ENCODE measurements at regions not wholly inside any gene's neighbourhood (a gene's known extent, or its start where the extent isn't known, plus 50 kb on each side); places are given as distances from the start of the nearest gene placed in this dataset.
"Not testable (repeated sequence)": the region's sequence is repeated elsewhere in the genome, so short reads cannot be mapped to it uniquely, and the experiment has no call there.

DNA sequence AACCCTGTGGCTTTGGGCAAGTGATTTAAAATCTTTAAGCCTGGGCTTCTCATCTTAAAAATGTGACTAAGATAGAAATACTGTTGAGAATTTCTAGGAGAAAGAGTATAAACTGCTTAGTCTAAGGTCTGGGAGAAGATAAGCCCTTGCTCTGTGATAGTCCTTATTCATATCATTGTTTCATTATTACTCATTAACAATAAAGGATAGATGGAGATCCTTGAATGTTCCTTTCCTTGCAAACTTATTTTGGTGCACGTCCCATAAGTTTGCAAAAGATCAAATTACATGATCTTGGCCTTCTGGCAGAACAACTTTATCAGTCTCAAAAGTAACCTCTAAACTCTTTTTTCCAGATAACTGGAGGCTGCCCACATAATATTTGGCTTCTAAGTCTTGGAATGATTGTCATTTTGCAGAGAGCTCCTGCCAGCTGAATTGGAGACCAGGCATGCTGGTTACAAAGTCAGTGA is 138.3 kb downstream of the FAM124B start:
- no peak for FAIRE-seq
- no peak for DNase-seq (ENCODE audit: low spot score)

DNA sequence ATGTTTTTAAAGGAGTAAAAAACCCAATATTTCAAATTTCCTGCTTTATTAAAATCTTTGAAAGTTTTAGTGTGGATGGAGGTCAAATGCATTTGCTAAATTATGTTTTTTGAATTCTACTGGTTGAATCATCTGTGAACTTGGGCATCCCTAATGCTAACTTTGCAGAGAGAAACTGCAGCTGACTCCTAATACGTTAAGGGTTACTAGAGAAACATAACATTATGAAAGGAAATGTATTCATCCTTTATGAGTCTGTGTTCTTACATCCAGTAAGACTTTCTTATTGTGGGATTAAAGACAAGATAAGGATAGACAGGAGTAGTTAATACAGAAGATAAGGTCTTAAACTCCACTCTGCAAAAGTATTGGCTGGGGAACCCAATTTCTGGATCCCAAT is 140.6 kb downstream of the FAM124B start:
- DNase-seq (ENCODE audit: low spot score), result no peak
- no peak for FAIRE-seq

DNA sequence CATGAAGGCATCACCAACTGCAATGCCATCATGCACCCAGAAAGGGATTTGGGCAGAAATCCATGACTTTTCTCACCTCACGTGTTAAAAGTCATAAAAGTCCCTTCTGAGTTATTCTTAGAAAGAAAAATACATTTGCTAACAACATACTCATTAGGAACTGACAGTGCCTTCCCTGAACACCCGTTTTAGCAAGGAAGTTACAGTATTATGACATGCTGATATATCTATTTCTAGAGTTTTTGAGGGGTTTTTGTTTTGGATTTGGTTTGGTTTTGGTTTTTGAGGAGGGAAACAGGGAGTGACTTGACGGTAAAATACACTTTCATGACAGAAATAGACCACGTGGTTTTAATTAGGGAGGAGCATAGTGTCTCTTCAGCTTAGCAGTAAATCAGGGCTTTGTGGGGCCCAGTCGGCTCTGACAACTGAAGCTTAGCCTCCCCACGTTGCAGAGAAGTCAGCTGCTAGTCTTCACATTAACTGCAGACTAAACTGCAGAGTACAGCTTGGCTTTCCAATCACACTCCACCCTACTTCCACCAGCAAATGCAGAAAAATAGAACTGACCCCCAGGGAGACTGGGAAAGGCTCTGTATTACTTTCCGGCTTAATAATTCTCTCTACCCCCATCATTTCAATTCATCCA is 141.4 kb downstream of the FAM124B start:
- FAIRE-seq, result no peak
- no peak for DNase-seq (ENCODE audit: low spot score)

DNA sequence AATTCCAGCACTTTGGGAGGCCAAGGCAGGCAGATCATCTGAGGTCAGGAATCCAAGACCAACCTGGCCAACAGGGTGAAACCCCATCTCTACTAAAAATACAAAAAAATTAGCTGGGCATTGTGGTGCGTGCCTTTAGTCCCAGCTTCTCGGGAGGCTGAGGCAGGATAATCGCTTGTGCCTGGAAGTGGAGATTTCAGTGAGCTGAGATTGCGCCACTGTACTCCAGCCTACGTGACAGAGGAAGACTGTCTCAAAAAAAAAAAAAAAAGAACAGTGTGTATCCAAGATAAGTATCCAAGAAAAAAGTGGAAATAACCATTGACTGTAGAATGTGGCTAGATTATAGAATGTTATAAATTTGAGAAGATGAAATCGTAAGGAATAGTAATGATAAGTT is 142.1 kb downstream of the FAM124B start:
- FAIRE-seq (no peak), DNase-seq (ENCODE audit: low spot score) (no peak)

DNA sequence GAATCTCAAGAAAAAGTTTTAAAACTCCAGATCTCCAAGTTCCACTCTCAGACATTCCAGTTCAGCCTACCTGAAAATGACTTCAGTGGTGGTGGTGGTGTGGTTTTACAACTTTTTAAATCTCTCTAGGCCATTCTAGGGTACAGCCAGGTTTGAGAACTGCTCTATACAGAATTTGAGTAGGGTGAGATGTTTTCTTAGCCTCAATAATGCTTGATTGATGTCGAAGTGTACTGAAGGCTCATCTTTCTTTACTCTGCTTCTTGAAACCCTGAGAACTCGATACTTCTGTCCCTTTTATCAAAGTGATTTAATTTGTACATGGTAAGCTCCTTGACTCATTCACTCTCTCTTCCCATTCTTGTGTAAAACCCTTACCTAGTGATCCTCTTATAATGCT is 143.8 kb downstream of the FAM124B start:
- FAIRE-seq, result no peak

DNA sequence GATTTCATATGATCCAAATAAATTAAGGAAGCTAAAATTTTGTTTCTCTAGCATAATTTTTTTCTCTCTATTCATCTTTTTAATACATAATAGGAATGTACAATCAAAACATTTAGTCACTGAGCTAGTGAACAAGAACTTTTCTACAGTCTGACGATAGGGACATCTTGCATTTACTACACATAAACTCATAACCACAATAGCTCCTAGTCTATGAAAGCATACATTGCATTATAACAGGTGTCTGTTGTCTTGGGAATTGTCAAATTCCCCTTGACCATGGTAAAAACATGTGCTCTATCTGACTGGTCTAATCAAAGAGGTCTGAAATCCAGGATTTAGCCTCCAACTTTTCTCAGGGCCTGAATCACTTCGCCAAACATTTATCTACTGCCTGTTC is 144.8 kb downstream of the FAM124B start:
- DNase-seq (ENCODE audit: low spot score) (no peak), FAIRE-seq (no peak)

More for the DNA sequence above, 143.8 kb downstream of the FAM124B start:
- DNase-seq (ENCODE audit: low spot score), result no peak

DNA sequence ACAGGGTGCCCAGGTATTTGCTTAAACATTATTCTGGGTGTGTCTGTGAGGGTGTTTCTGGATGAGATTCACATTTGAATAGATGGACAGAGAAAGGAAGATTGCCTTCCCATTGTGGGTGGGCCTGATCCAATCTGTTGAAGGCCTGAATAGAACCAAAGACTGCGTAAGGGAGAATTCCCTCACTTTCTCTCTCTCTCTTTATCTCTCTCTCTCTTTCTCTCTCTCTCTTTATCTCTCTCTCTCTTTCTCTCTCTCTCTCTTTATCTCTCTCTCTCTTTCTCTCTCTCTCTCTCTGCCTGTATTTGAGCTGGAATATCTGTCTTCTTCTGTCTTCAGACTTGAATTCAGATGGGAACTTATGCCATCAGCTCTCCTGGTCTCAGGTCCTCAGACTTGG is 148.4 kb downstream of the FAM124B start:
- DNase-seq (ENCODE audit: low spot score), result no peak
- no peak for FAIRE-seq

DNA sequence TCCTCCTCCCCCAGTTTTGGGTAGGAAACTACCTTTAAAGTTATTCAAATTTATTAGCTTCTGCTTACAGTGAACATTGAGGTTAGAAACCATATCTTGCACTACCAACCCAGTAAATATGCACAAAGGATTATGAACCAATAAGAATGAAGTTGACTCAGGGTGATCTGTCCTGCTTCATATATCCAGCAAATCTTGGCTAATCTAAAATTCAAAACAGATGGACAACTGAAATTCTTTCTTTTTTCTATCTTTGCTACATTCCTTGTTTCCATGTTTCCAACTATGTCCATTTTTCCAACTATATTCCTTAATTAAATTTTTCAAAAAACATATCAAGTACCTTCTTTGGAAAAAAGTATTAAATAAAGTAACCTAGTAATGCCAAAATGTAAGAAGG is 149.3 kb downstream of the FAM124B start:
- FAIRE-seq (no peak), DNase-seq (ENCODE audit: low spot score) (no peak)

DNA sequence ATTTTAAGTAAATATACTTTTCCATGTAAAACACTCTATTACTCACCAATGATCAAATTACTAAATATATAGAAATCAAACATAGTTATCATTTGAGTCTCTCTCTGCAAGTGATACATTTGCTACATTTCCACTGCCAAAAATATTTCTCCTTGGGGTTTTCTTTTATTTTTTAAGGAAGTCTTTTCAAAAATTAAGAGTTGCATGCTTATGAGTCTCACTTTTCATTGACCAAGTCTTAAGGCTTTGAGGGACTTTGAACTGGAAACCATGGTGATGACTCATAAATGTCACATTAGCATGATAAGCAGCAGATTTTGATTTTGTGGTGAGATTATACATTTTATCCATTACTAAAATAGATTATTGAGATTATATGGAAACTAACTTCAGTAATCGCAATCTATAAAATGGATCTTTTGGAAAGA is 152.9 kb downstream of the FAM124B start:
- no peak for FAIRE-seq

DNA sequence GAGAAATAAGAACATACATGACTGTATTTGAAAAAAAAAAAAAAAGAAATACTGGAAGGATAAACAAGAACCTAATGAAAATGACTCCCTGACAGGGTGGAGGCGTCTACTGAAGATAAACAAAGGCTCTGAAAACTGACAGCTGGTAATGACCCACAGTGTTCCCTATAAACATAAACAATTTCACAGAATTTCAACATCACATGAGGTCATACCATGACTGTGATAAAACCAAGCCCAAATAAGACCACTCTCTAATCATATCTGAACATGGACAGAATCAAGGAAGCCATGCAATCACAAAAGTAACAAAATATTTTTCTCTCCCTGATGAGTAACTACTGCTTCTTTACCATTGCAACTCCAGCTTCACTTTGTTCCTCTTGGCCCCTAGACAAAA is 159.3 kb downstream of the FAM124B start:
- FAIRE-seq, result no peak
- no peak for DNase-seq (ENCODE audit: low spot score)

More for the DNA sequence above, 152.9 kb downstream of the FAM124B start:
- no peak for DNase-seq (ENCODE audit: low spot score)

DNA sequence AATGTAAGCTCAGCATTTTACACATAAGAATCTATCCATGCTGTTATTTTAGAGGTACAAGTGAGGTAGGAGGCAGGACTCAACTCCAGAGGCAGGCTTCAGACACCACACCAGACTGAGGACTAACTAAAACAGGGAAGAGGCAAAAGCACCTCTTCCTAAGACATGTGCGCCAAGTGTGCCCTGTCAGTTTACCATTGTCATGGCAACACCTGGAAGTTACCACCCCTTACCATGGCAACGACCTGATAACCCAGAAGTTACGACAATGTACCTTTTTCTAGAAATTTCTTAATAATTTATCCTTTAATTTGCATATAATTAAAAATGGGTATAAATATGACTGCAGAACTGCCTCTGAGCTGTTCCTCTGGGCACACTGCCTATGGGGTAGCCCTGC is 160.1 kb downstream of the FAM124B start:
- FAIRE-seq (no peak), DNase-seq (ENCODE audit: low spot score) (no peak)

DNA sequence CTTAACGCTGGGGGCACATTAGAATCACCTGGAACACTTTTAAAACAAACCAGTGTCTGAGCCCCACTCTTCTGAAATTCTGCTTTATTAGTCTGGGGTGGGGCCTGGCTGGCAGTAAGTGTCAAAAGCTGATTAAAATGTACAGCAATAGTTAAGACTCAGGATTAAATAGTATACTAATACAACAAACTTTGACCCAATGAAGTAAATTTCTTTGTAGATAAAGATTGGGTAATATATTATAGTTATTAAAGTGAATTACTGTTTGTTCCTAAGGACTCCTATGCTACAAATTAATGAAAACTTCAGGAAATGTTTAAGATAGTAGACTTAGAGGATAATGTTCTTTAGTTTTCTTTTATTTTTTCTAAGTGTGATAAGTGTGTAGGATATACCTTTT is 160.9 kb downstream of the FAM124B start:
- no peak for FAIRE-seq
- no peak for DNase-seq (ENCODE audit: low spot score)

DNA sequence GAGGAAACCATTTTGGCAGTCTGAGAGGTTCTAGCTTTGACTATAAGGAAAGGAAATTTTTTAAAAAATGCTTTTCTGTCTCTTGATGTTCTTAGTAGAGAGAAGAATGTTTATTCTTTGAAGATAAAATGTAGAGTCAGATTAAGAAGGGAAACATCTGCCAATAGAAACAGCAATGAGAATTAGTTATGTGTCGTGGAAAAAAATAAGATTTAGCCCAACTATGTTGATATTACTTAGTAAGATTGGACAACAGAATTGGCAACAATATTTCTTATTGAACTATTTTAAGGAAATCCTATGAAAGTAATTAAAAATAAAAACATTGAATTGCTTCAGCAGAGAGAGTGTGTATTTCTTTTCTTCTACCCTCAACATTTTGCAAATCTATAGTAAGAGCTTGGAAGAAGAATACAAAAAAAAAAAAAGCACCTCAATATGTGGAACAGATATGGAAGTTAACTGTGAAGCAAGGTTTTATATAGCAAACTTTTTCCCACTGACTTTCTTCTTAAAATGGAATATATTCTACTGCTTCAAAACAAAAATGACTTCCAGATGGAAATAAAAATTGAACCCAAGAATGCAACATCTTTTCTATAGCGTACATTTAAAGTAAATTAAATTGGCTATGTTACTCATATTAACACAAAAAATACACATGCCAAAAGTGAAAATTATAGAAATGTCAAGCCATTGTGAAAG is 177.9 kb downstream of the FAM124B start:
- DNase-seq (ENCODE audit: low spot score), result no peak
- no peak for FAIRE-seq

DNA sequence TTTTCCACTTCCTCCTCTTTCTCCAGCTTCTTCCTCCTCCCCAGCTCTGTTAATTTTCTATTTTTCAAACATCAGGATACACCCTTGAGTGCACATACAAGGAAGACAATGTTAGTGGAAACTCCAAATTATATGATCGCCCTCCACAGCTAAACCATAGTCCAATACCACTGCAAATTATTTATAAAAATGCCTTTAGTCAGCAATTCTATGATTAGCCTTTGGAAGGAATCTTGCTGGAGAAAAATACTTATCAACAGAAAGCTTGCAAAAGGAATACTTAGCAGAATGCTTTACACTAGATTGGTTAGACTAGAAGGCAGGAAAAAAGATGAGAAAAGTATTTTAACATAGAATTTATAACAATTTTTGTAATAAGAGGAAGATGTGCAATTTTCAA is 178.9 kb downstream of the FAM124B start:
- DNase-seq (ENCODE audit: low spot score) (peak; percentile 10), FAIRE-seq (peak; percentile 64)

DNA sequence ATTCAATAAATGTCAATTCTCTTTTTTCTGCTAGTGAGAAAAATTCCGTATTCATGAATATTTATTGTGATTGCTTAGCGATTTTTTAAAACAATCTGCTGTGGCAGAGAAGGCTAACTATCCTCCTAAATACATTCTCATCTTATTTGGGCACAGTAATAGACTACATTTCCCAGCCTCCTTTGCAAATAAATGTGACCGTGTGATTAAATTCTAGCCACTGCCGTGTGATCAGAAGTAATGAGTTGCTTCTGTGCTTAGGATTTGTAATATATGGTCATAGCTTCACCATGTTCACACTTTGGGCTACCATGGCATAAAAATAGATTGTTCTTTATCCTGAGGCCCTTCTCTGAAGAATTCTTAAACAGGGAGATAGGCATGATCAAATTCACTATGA is 179.6 kb downstream of the FAM124B start:
- DNase-seq (ENCODE audit: low spot score), result peak; percentile 31
- peak; percentile 23 for FAIRE-seq

DNA sequence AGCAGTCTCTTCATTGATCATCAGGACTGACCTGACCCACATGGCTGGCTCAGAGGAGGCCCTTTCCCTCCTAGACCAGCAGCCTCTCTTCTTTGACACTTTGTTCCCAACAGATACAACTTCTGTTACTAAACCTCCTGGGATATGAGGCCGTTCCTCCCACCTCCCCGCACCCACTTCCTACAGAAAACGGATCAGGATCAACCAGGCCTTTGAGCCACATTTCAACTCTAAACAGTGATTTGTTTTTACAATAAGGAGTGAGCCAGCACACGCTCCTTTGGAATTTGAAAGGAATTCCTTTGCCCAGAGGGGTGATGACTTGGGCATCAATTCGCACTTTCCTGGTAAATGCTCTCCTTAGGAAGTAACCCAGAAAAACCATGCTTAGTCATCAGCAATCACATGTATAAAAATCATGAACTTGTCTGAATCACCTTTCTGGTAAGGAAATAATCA is 180.4 kb downstream of the FAM124B start:
- peak; percentile 98 for FAIRE-seq
- peak; percentile 98 for DNase-seq (ENCODE audit: low spot score)

DNA sequence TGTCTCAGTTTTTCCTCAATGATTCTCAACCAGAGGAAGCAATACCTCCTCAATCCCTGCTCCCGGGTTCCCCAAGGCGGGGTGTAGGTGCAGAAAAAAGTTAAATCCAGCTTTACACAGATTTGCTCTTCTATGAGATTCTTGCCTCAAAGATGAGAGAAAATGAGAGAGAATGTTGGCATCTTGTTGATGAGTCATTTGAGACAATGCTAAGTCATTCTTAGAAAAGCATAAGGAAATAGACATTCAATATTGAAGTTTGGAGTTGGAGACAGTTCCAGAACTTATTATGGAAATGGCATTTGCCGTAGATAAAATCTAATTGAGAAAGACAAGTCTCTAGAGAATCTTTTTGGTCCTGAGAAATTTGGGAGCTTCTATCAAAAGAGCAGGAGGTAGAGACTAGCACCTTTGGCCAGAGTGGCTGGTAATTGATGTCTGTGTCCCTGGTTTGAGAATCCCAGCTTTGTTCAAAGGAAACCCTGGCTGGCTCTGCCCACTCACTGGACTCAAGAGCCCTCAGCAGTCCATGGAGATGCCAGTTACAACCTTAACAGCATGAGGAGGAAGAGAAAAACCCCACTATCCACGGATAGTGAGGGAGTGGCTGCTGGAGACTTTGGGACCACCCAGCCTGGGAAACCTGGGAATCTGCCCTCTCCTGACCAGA is 181.2 kb downstream of the FAM124B start:
- FAIRE-seq, result peak; percentile 62

DNA sequence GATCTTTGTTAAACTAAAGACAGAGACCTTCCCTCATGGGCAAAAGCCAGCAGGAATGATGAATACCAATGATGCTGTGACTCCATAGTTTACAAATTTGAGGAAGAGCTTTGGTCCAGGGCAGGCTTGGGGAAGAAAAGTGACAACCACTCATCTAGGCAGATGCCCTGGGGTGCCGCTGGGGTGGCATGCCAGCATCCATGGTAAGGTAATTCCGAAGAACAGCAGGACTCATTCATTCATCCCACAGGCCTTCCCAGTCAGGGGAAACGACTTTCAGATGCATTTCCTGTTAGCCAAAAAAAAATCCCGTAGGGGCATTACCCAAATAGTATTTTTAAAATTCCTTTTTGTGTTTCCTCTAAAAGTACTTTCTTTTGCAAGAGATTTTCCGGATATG is 180.7 kb upstream of the SERPINE2 start:
- DNase-seq (ENCODE audit: low spot score) (no peak), FAIRE-seq (no peak)

More for the DNA sequence above, 181.2 kb downstream of the FAM124B start:
- DNase-seq (ENCODE audit: low spot score), result peak; percentile 31

DNA sequence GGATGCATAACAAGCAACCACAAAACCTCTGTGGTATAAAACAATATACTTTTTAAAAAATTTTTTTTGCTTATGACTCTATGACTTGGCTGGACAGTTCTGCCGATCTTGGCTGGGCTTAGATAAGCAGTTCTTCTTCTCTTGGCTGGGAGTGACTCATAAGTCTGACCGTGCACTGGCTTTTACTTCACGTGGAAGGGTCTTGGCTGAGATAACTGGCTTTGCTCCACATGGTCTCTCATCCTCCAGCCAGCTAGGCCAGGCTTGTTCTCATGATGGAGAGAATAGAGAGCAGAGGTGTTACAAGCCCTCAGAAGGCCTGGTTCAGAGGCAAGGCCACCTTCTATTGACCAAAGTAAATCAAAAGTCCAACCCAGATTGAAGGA is 178.9 kb upstream of the SERPINE2 start:
- FAIRE-seq, result no peak

DNA sequence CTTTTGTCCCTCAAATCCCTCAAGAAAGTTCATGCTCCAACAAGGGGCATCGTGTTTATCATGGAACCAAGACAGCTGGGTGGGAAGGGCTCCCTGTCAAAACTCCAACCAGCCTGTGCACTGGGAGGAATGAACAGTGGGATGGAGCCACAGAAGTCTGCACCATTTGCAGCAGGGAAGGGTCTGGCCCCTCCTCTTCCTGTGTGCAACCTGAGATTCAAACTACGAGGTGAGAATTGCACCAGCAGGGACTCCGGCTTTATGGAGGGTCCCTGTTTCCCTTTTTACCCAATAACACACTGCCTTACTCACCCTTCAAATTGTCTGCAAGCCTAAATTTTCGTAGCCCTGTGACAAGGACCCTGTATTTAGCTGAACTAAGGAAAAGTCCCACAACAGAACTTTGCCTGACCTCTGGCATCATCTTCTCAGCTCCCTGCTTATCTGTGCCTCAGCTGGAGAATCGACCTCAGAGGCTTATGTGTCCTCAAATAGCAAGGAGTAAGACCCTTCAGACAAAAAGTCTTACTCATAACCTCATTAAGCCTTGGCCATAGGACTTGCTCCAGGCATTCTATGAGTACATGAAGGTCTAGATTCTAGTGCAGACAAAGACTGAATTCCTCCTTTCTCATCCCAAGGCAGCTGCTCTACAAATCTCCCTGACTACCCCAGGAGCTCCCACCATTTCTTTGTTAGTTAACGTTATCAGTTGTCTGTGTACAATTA is 178.3 kb upstream of the SERPINE2 start:
- no peak for DNase-seq (ENCODE audit: low spot score)
- no peak for FAIRE-seq

More for the DNA sequence above, 178.9 kb upstream of the SERPINE2 start:
- peak; percentile 14 for DNase-seq (ENCODE audit: low spot score)

DNA sequence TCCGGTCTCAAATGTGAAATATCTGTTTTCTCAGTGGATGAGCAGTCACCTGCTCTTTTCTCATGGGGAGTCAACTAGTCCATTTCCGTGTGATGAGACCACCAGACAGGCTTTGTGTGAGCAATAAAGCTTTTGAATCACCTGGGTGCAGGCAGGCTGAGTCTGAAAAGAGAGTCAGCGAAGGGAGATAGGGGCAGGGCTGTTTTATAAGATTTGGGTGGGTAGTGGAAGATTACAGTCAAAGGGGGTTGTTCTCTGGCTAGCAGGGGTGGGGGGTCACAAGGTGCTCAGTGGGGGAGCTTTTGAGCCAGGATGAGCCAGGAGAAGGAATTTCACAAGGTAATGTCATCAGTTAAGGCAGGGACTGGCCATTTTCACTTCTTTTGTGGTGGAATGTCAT is 176.5 kb upstream of the SERPINE2 start:
- not testable (repeated sequence) for FAIRE-seq

DNA sequence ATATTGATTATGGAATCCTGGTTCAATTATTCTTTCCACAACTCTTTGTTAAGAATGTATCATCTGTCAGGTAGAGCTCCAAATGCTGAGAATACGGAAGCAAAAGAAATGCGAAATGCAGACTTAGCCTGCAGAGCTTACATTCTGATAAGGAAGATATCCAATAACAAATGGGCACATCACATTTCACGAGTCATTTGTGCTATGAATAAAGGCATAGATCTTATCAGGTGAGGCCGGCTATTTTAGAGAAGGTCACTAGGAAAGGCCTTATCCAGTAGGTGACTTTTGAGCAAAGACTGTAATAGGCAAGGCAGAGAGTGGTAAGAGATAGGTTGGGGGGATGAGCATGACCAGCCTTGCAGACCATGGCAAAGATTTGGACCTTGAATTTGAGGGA is 174.3 kb upstream of the SERPINE2 start:
- no peak for FAIRE-seq
- no peak for DNase-seq (ENCODE audit: low spot score)

More for the DNA sequence above, 176.5 kb upstream of the SERPINE2 start:
- DNase-seq (ENCODE audit: low spot score), result not testable (repeated sequence)
